HL-60 (cell line): ENCODE measurements at regions not wholly inside any gene's neighbourhood (a gene's known extent, or its start where the extent isn't known, plus 50 kb on each side); places are given as distances from the start of the nearest gene placed in this dataset.

Experiments
- POLR2AphosphoS5 ChIP-seq: IDR thresholded peaks from 2 replicates; pipeline ENCODE4 v1.6.1; 2012; ENCODE audit warnings: low read depth
- TF ChIP-seq, protein P1 (sequence below): IDR thresholded peaks from one replicate; pipeline ENCODE4 v1.5.1; 2011; ENCODE audit warnings: low read length, control low read depth, inconsistent platforms; ENCODE audit not compliant: insufficient read depth
- TF ChIP-seq, protein P2 (sequence below): IDR thresholded peaks from 2 replicates; pipeline ENCODE4 v1.6.1; 2012; ENCODE audit warnings: low read depth; ENCODE audit not compliant: insufficient replicate concordance

DNA sequence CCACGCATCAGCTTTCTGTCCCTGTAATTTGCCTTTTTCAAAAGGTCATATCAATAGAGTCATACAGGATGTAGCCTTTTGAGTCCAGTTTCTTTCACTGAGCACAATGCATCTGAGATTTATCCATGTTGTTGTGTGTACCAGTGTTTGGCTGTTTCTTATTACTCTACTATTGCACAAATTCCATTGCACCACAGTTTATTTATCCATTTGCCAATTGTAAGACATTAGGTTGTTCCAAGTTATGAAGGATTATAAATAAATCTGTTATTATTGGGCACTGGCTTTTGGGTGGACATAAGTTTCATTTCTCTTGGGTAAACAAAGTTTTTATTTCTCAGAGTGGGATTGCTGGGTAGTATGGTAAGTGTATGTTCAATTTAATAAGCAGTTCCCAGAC, 68.3 kb upstream of the TBPL2 start:
- TF ChIP-seq, protein P1, sequence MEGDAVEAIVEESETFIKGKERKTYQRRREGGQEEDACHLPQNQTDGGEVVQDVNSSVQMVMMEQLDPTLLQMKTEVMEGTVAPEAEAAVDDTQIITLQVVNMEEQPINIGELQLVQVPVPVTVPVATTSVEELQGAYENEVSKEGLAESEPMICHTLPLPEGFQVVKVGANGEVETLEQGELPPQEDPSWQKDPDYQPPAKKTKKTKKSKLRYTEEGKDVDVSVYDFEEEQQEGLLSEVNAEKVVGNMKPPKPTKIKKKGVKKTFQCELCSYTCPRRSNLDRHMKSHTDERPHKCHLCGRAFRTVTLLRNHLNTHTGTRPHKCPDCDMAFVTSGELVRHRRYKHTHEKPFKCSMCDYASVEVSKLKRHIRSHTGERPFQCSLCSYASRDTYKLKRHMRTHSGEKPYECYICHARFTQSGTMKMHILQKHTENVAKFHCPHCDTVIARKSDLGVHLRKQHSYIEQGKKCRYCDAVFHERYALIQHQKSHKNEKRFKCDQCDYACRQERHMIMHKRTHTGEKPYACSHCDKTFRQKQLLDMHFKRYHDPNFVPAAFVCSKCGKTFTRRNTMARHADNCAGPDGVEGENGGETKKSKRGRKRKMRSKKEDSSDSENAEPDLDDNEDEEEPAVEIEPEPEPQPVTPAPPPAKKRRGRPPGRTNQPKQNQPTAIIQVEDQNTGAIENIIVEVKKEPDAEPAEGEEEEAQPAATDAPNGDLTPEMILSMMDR: no peak
- no peak for TF ChIP-seq POLR2AphosphoS5
- TF ChIP-seq, protein P2, sequence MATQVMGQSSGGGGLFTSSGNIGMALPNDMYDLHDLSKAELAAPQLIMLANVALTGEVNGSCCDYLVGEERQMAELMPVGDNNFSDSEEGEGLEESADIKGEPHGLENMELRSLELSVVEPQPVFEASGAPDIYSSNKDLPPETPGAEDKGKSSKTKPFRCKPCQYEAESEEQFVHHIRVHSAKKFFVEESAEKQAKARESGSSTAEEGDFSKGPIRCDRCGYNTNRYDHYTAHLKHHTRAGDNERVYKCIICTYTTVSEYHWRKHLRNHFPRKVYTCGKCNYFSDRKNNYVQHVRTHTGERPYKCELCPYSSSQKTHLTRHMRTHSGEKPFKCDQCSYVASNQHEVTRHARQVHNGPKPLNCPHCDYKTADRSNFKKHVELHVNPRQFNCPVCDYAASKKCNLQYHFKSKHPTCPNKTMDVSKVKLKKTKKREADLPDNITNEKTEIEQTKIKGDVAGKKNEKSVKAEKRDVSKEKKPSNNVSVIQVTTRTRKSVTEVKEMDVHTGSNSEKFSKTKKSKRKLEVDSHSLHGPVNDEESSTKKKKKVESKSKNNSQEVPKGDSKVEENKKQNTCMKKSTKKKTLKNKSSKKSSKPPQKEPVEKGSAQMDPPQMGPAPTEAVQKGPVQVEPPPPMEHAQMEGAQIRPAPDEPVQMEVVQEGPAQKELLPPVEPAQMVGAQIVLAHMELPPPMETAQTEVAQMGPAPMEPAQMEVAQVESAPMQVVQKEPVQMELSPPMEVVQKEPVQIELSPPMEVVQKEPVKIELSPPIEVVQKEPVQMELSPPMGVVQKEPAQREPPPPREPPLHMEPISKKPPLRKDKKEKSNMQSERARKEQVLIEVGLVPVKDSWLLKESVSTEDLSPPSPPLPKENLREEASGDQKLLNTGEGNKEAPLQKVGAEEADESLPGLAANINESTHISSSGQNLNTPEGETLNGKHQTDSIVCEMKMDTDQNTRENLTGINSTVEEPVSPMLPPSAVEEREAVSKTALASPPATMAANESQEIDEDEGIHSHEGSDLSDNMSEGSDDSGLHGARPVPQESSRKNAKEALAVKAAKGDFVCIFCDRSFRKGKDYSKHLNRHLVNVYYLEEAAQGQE: no peak
